ENCODE measurements at regions not wholly inside any gene's neighbourhood (a gene's known extent, or its start where the extent isn't known, plus 50 kb on each side); places are given as distances from the start of the nearest gene placed in this dataset.
"Not testable (repeated sequence)": the region's sequence is repeated elsewhere in the genome, so short reads cannot be mapped to it uniquely, and the experiment has no call there.

DNA sequence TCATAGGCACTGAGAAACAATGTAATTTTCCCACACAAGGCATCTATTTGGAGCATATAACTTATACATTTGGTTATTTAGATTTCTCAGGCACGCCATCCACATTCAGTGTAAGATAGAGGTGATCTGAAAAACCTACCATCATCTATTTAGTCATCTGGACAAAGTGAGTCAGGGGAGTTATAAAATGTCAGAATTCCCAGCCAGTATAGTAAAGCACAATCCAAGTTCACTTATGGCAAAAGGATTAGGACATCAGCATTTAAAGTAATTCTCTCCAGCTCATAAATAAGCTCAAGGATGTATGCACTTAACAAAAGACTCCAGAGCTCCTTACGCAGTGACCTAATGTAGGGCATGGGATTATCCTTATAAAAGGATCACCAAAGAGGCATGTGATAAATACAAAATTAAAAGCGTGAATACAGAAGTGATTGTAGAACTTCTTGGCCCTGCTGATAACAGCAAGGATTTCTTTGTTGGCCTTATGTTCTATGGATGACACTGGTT, 65.3 kb upstream of the DCLK2 start:
- DNase-seq (ENCODE audit: low spot score), result no peak
- H3K4me3 ChIP-seq, result no peak overlapping the region
- no peak overlapping the region for H3K27ac ChIP-seq
- TF ChIP-seq, protein P1, sequence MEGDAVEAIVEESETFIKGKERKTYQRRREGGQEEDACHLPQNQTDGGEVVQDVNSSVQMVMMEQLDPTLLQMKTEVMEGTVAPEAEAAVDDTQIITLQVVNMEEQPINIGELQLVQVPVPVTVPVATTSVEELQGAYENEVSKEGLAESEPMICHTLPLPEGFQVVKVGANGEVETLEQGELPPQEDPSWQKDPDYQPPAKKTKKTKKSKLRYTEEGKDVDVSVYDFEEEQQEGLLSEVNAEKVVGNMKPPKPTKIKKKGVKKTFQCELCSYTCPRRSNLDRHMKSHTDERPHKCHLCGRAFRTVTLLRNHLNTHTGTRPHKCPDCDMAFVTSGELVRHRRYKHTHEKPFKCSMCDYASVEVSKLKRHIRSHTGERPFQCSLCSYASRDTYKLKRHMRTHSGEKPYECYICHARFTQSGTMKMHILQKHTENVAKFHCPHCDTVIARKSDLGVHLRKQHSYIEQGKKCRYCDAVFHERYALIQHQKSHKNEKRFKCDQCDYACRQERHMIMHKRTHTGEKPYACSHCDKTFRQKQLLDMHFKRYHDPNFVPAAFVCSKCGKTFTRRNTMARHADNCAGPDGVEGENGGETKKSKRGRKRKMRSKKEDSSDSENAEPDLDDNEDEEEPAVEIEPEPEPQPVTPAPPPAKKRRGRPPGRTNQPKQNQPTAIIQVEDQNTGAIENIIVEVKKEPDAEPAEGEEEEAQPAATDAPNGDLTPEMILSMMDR (IDR thresholded peaks at IDR 0.05), result no peak

DNA sequence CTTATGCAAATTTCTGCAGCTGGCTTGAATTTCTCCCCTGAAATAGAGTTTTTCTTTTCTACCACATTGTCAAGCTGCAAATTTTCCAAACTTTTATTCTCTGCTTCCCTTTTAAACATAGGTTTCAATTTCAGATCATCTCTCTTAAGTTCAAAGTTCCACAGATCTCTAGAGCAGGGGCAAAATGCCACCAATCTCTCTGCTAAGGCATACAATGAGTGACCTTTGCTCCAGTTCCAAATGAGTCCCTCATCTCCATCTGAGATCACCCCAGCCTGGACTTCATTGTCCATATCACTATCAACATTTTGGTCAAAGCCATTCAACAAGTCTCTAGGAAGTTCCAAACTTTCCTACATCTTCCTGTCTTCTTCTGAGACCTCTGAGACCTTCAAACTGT, 62.3 kb upstream of the DCLK2 start:
- not testable (repeated sequence) for H3K4me3 ChIP-seq; H3K27ac ChIP-seq; DNase-seq (ENCODE audit: low spot score)

DNA sequence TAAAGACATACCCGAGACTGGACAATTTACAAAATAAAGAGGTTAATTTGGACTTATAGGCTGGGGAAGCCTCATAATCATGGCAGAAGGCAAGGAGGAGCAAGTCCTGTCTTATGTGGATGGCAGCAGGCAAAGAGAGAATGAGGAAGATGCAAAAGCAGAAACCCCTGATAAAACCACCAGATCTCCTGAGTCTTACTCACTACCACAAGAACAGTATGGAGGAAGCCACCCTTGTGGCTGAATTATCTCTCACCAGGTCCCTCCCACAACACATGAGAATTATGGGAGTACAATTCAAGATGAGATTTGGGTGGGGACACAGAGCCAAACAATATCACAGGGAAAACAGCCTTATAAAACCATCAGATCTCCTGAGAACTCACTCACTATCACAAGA, 61.6 kb upstream of the DCLK2 start:
- DNase-seq (ENCODE audit: low spot score); H3K27ac ChIP-seq; H3K4me3 ChIP-seq: not testable (repeated sequence)

DNA sequence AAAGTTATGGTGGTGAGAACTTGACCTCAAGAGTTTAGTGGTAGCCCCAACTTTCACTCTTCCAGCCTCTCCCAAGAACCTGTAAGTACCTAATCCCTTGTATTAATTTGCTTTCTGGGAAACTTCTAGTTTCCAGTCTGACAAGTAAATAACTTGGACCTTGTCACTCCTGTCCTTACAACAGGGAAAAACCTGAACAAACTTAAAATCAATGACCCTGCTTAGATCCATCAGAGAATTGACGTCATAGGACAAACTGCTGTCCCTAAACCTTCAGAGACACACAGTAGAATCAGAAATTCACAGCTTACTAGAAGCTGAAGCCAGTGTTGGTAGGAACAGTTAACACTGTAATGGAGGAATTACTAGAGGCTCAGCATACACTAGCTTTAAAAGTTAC, 60.0 kb upstream of the DCLK2 start:
- TF ChIP-seq, protein P1 (IDR thresholded peaks at IDR 0.05), result no peak
- H3K4me3 ChIP-seq, result no peak overlapping the region
- H3K27ac ChIP-seq, result no peak overlapping the region
- no peak for DNase-seq (ENCODE audit: low spot score)

DNA sequence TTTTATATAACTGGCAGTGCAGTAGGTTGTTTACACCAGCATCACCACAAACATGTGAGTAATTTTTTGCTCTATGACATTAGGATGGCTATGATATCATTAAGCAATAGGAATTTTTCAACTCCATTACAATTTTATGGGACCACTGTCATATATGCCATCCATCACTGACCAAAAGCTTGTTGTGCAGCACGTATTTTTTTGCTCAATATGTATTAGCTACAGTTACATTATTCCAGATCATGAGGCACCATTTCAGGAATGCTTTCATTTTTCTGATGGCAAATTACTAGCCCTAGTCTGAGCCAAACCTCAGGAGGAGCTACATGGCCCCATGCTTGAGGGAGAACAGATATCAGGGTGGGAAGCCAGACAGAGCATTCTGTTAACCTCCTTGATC, 56.8 kb upstream of the DCLK2 start:
- TF ChIP-seq, protein P1 (IDR thresholded peaks at IDR 0.05), result no peak
- H3K4me3 ChIP-seq, result no peak overlapping the region

DNA sequence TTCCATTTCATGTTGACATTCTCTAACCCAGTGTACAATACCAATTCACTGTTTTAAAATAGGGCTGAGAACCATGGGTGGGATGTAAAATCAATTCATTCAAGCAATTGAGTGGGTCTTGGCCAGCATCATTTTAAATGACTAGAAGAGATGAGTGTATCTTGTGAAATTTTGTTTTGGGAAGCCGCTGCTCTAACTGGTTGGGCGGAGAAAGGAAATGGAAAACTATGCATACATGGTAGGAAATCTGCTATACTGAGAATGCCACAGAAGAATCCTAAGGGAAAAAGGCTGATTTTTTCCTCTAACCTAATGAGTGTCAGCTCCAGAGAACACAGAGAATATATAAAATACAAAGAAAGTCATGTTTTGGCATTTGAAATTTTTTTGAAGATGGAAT, 54.8 kb upstream of the DCLK2 start:
- DNase-seq (ENCODE audit: low spot score), result no peak
- no peak overlapping the region for H3K4me3 ChIP-seq
- H3K27ac ChIP-seq, result no peak overlapping the region
- TF ChIP-seq, protein P1 (IDR thresholded peaks at IDR 0.05), result no peak

More for the DNA sequence above, 56.8 kb upstream of the DCLK2 start:
- no peak for DNase-seq (ENCODE audit: low spot score)
- no peak overlapping the region for H3K27ac ChIP-seq

DNA sequence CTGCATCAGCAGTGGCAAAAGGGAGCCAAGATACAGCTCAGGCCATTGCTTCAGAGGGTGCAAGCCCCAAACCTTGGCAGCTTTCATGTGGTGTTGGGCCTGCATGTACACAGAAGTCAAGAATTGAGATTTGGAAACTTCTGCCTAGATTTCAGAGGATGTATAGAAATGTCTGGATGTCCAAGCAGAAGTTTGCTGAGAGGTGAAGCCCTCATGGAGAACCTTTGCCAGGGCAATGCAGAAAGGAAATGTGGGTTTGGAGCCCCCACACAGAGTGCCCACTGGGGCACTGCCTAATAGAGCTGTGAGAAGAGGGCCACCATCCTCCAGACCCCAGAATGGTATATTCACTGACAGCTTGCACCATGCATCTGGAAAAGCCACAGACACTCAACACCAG, 51.3 kb upstream of the DCLK2 start:
- H3K4me3 ChIP-seq; DNase-seq (ENCODE audit: low spot score); H3K27ac ChIP-seq: not testable (repeated sequence)

All from coronary artery (tissue), 2 donors.